ENCODE measurements at regions not wholly inside any gene's neighbourhood (a gene's known extent, or its start where the extent isn't known, plus 50 kb on each side); places are given as distances from the start of the nearest gene placed in this dataset.

DNA sequence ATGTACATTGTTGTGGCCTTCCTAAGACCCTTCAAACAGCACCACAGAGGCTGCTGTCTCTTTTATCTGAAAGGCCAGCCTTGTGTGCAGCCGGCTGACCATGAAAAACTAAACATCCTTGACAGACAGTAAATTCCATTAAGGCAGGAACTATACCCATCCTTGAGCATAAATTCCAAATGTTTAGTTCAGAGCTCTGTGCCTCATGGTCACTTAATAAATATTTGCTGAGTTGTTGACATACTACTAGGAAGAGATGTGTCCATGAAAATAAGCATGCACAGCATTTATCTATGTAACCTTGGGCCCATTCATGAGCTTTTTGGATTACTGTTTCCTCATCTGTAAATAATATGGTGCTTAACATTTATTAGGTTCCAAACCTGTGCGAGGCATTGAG lies 424.8 kb downstream of the HRH4 start:
- Histone ChIP-seq H3K14ac (ENCODE audit: insufficient read depth, low read length) (no peak overlapping the region), H3K79me1 (ENCODE audit: insufficient read depth, low read depth, low read length, poor library complexity, severe bottlenecking) (no peaks in the 10 kb centered on the region), H2BK15ac (ENCODE audit: low read depth, low read length) (no peak overlapping the region), H3K27me3 (ENCODE audit: insufficient read depth, low read length) (no peaks in the 10 kb centered on the region), H2BK5ac (ENCODE audit: insufficient read length, low read length) (no peak overlapping the region), H2BK120ac (ENCODE audit: low read depth, low read length, poor library complexity, severe bottlenecking) (no peak overlapping the region), H3K27ac (ENCODE audit: insufficient read length, low read depth, low read length) (no peak overlapping the region), H4K91ac (ENCODE audit: insufficient read length, low read depth, low read length) (no peak overlapping the region), H3T11ph (ENCODE audit: low read length) (no peak overlapping the region), H3K18ac (ENCODE audit: insufficient read length, low read depth, low read length) (no peak overlapping the region), H2AFZ (ENCODE audit: low read length) (no peak overlapping the region), H3K4ac (ENCODE audit: low read depth, low read length) (no peak overlapping the region), H3K79me2 (ENCODE audit: insufficient read depth, low read length) (no peaks in the 10 kb centered on the region), H3K4me1 (ENCODE audit: insufficient read depth, low read length) (no peaks in the 10 kb centered on the region), H2BK20ac (ENCODE audit: low read depth, low read length, poor library complexity, severe bottlenecking) (no peak overlapping the region), H3K4me2 (ENCODE audit: insufficient read depth, insufficient read length, low read length) (no peak overlapping the region), H4K5ac (ENCODE audit: insufficient read length, low read depth, low read length) (no peak overlapping the region), H3K9me3 (ENCODE audit: control insufficient read depth, low read depth, low read length) (no peaks in the 10 kb centered on the region), H3K9ac (ENCODE audit: extremely low read depth, insufficient read length, low read length) (no peak overlapping the region), H4K8ac (replicated peaks; ENCODE audit: insufficient read length, low read depth, low read length) (no peak overlapping the region), H3K56ac (ENCODE audit: insufficient read length, low read depth, low read length) (no peak overlapping the region), H3K23ac (ENCODE audit: insufficient read length, low read depth, low read length) (no peak overlapping the region), H2AK5ac (ENCODE audit: insufficient read length, low read length) (no peak overlapping the region), H2BK12ac (ENCODE audit: insufficient read length, low read depth, low read length) (no peak overlapping the region), H4K20me1 (ENCODE audit: control insufficient read depth, insufficient read depth, insufficient read length) (no peaks in the 10 kb centered on the region), H3K23me2 (ENCODE audit: insufficient read length, low read depth, low read length, poor library complexity, severe bottlenecking) (no peaks in the 10 kb centered on the region)
- WGBS (ENCODE audit: extremely low coverage, insufficient read length, low lambda C conversion rate), result no CpG with 5 or more reads among the region's 2 CpGs
- no peak for DNase-seq
- peaks cover 6% of the 10 kb centered on the region in 2 experiments for H3K4me1 Mint-ChIP-seq
- H3K9me3 Mint-ChIP-seq, result no peaks in the 10 kb centered on the region
- TF ChIP-seq, protein P1, sequence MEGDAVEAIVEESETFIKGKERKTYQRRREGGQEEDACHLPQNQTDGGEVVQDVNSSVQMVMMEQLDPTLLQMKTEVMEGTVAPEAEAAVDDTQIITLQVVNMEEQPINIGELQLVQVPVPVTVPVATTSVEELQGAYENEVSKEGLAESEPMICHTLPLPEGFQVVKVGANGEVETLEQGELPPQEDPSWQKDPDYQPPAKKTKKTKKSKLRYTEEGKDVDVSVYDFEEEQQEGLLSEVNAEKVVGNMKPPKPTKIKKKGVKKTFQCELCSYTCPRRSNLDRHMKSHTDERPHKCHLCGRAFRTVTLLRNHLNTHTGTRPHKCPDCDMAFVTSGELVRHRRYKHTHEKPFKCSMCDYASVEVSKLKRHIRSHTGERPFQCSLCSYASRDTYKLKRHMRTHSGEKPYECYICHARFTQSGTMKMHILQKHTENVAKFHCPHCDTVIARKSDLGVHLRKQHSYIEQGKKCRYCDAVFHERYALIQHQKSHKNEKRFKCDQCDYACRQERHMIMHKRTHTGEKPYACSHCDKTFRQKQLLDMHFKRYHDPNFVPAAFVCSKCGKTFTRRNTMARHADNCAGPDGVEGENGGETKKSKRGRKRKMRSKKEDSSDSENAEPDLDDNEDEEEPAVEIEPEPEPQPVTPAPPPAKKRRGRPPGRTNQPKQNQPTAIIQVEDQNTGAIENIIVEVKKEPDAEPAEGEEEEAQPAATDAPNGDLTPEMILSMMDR (conservative IDR thresholded peaks at IDR 0.05), result no peak
- H3K27ac Mint-ChIP-seq, result no peak overlapping the region
- no peaks in the 10 kb centered on the region for H3K36me3 Mint-ChIP-seq (ENCODE audit: insufficient read depth in 1 of 3, low read depth in 3 of 3)
- H3K4me3 Mint-ChIP-seq, result no peak overlapping the region
- no peaks in the 10 kb centered on the region; the same call in 1 of the 2 replicates for H3K27me3 Mint-ChIP-seq (ENCODE audit: low read depth)
